NT2/D1 (cell line): ENCODE measurements at regions not wholly inside any gene's neighbourhood (a gene's known extent, or its start where the extent isn't known, plus 50 kb on each side); places are given as distances from the start of the nearest gene placed in this dataset.

Experiments used
- YY1 ChIP-seq: IDR thresholded peaks from 2 replicates; pipeline ENCODE4 v1.6.1; 2011; ENCODE audit not compliant: insufficient read length, insufficient read depth
- ZNF274 ChIP-seq: IDR thresholded peaks from 2 replicates; pipeline ENCODE4 v1.6.1; 2011; ENCODE audit warnings: mild to moderate bottlenecking, low read depth, low read length

GRCh38 chr9:120158221-120158620 is 421.7 kb downstream of the CDK5RAP2 start:
- TF ChIP-seq ZNF274: no peak
- no peak for TF ChIP-seq YY1
